ENCODE measurements at regions not wholly inside any gene's neighbourhood (a gene's known extent, or its start where the extent isn't known, plus 50 kb on each side); places are given as distances from the start of the nearest gene placed in this dataset.

GRCh38 chr22:49190816-49191505 lies 636.7 kb downstream of the BRD1 start:
- Histone ChIP-seq H3K4me3 (replicated peaks; ENCODE audit: low read depth, low read length) (no peak overlapping the region), H3K36me3 (ENCODE audit: control insufficient read depth, insufficient read depth, low read length) (no peaks in the 10 kb centered on the region), H3K27me3 (replicated peaks; ENCODE audit: control insufficient read depth, insufficient read depth, low read length) (no peaks in the 10 kb centered on the region)
- DNase-seq (ENCODE audit: extremely low read depth, insufficient read length): no peak
- TF ChIP-seq CTCF (IDR thresholded peaks at IDR 0.05; ENCODE audit: insufficient read depth, low read length, poor library complexity, severe bottlenecking): no peak

- Histone ChIP-seq H3K4me3 (replicated peaks; ENCODE audit: low read depth, low read length) (no peak overlapping the region), H3K36me3 (ENCODE audit: control insufficient read depth, insufficient read depth, low read length) (no peaks in the 10 kb centered on the region), H3K27me3 (replicated peaks; ENCODE audit: control insufficient read depth, insufficient read depth, low read length) (no peaks in the 10 kb centered on the region)
- no peak for DNase-seq (ENCODE audit: extremely low read depth, insufficient read length)
- no peak for TF ChIP-seq CTCF (IDR thresholded peaks at IDR 0.05; ENCODE audit: insufficient read depth, low read length, poor library complexity, severe bottlenecking)
Measured at GRCh38 chr22:49189871-49190270, 637.8 kb downstream of the BRD1 start.

DNA sequence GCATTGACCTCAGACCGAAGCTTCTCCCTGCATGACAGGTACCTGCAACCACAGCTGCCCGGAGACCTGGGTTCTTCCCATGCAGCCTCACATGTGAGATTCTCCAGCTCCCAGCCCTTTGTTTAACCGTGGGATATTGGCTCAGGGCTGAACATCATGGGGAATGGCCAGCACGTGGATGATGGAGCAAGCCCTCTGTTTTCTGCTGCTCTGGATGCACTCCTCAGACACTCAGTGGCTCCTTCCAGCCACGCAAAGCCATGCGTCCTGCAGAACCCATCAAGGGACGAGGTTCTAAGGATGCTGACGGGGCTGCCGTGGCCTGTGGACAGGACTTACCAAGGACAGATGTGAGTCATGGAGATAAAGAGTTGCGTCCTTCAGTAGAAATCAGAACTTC lies 639.1 kb downstream of the BRD1 start:
- DNase-seq (ENCODE audit: extremely low read depth, insufficient read length): no peak
- Histone ChIP-seq H3K4me3 (replicated peaks; ENCODE audit: low read depth, low read length) (no peak overlapping the region), H3K27me3 (replicated peaks; ENCODE audit: control insufficient read depth, insufficient read depth, low read length) (no peaks in the 10 kb centered on the region), H3K36me3 (ENCODE audit: control insufficient read depth, insufficient read depth, low read length) (no peaks in the 10 kb centered on the region)
- TF ChIP-seq CTCF (IDR thresholded peaks at IDR 0.05; ENCODE audit: insufficient read depth, low read length, poor library complexity, severe bottlenecking): no peak

DNA sequence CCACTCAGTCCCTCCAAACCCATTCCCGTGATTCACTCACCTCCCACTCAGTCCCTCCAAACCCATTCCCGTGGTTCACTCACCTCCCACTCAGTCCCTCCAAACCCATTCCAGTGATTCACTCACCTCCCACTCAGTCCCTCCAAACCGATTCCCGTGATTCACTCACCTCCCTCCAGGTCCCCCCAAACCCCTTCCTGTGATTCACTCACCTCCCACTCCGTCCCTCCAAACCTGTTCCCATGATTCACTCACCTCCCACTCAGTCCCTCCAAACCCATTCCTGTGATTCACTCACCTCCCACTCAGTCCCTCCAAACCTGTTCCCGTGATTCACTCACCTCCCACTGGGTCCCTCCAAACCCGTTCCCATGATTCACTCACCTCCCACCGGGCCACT lies 639.6 kb downstream of the BRD1 start:
- no peak overlapping the region for H3K4me3 ChIP-seq (replicated peaks; ENCODE audit: low read depth, low read length)
- no peaks in the 10 kb centered on the region for H3K27me3 ChIP-seq (replicated peaks; ENCODE audit: control insufficient read depth, insufficient read depth, low read length)
- no peak for TF ChIP-seq CTCF (IDR thresholded peaks at IDR 0.05; ENCODE audit: insufficient read depth, low read length, poor library complexity, severe bottlenecking)
- no peaks in the 10 kb centered on the region for H3K36me3 ChIP-seq (ENCODE audit: control insufficient read depth, insufficient read depth, low read length)
- no peak for DNase-seq (ENCODE audit: extremely low read depth, insufficient read length)

GRCh38 chr22:49186762-49187161 lies 640.9 kb downstream of the BRD1 start:
- no peaks in the 10 kb centered on the region for H3K36me3 ChIP-seq (ENCODE audit: control insufficient read depth, insufficient read depth, low read length)
- H3K27me3 ChIP-seq (replicated peaks; ENCODE audit: control insufficient read depth, insufficient read depth, low read length): no peaks in the 10 kb centered on the region
- H3K4me3 ChIP-seq (replicated peaks; ENCODE audit: low read depth, low read length): no peak overlapping the region
- no peak for DNase-seq (ENCODE audit: extremely low read depth, insufficient read length)
- TF ChIP-seq CTCF (IDR thresholded peaks at IDR 0.05; ENCODE audit: insufficient read depth, low read length, poor library complexity, severe bottlenecking): no peak

GRCh38 chr22:49186293-49186692 lies 641.4 kb downstream of the BRD1 start:
- H3K36me3 ChIP-seq (ENCODE audit: control insufficient read depth, insufficient read depth, low read length): no peaks in the 10 kb centered on the region
- no peaks in the 10 kb centered on the region for H3K27me3 ChIP-seq (replicated peaks; ENCODE audit: control insufficient read depth, insufficient read depth, low read length)
- no peak for DNase-seq (ENCODE audit: extremely low read depth, insufficient read length)
- TF ChIP-seq CTCF (IDR thresholded peaks at IDR 0.05; ENCODE audit: insufficient read depth, low read length, poor library complexity, severe bottlenecking): no peak
- H3K4me3 ChIP-seq (replicated peaks; ENCODE audit: low read depth, low read length): no peak overlapping the region
